ENCODE measurements at regions not wholly inside any gene's neighbourhood (a gene's known extent, or its start where the extent isn't known, plus 50 kb on each side); places are given as distances from the start of the nearest gene placed in this dataset.

- TF ChIP-seq CTCF (IDR thresholded peaks at IDR 0.05) (no peak), POLR2A (IDR thresholded peaks at IDR 0.05) (no peak)
Measured at GRCh38 chr14:105864116-105864515, 337.7 kb downstream of the TMEM121 start.
